CD4-positive, alpha-beta T cell (primary cell): ENCODE measurements at regions not wholly inside any gene's neighbourhood (a gene's known extent, or its start where the extent isn't known, plus 50 kb on each side); places are given as distances from the start of the nearest gene placed in this dataset.

Source experiments
- ATAC-seq: fragments of 200-7000 bp; cut with Tn5 transposase; one replicate; pipeline ENCODE4 v1.10.0; 2022; ENCODE audit warnings: mild to moderate bottlenecking; ENCODE audit not compliant: poor library complexity
- CTCF ChIA-PET: fragments of 350-600 bp; sonication (Branson Sonifier 250); formaldehyde crosslinking; loops from one replicate; lab custom pipeline; 2021; ENCODE audit warnings: antibody characterized with exemption, inconsistent platforms; lab: Charles Lee
- POLR2A ChIA-PET: fragments of 350-600 bp; sonication (Branson Sonifier 250); formaldehyde crosslinking; loops from one replicate; lab custom pipeline; 2021; ENCODE audit warnings: antibody characterized with exemption, inconsistent platforms; lab: Charles Lee
- DNase-seq, 14 experiments: peaks; one replicate each; pipeline ENCODE4 v3.0.0-alpha.2; 2013 to 2020; ENCODE audit warnings: mixed read lengths in 2 of 14
- H3K27ac ChIP-seq, 2 donors: one replicate each; pipeline versions ENCODE4 v1.5.1 to v1.7.0; 2013; ENCODE audit warnings: low read length in 2 of 2, low read depth in 1 of 2, mild to moderate bottlenecking in 1 of 2
- H3K27me3 ChIP-seq, 2 experiments: 1 replicate in 1 of 2; 2 replicates in 1 of 2; pipeline versions ENCODE4 v1.6.1 to v1.7.0; 2013; ENCODE audit warnings: low read length in 2 of 2, control low read depth in 1 of 2, mild to moderate bottlenecking in 1 of 2, moderate library complexity in 1 of 2; ENCODE audit not compliant: insufficient read depth in 2 of 2, control insufficient read depth in 1 of 2
- H3K36me3 ChIP-seq: one replicate; pipeline ENCODE4 v1.6.1; 2013; ENCODE audit warnings: low read length, control low read depth; ENCODE audit not compliant: insufficient read depth
- H3K4me1 ChIP-seq: one replicate; pipeline ENCODE4 v1.6.1; 2013; ENCODE audit warnings: low read length, control low read depth; ENCODE audit not compliant: insufficient read depth
- H3K4me3 ChIP-seq: one replicate; pipeline ENCODE4 v1.5.1; 2013; ENCODE audit warnings: mild to moderate bottlenecking, low read length, moderate library complexity
- H3K9me3 ChIP-seq, 2 experiments: 1 replicate in 1 of 2; 2 replicates in 1 of 2; pipeline versions ENCODE4 v1.6.1 to v1.7.0; 2013; ENCODE audit warnings: low read length in 2 of 2, mild to moderate bottlenecking in 2 of 2, control low read depth in 1 of 2, moderate library complexity in 1 of 2; ENCODE audit not compliant: control insufficient read depth in 1 of 2, insufficient read depth in 1 of 2
- H3K27ac Mint-ChIP-seq: one replicate; pipeline ENCODE4 v1.8.0; 2020; ENCODE audit warnings: mixed read lengths
- H3K27me3 Mint-ChIP-seq: one replicate; pipeline ENCODE4 v1.8.0; 2021; ENCODE audit warnings: mixed read lengths
- H3K36me3 Mint-ChIP-seq: one replicate; pipeline ENCODE4 v1.8.0; 2021; ENCODE audit warnings: low read depth, mixed read lengths
- H3K4me1 Mint-ChIP-seq: one replicate; pipeline ENCODE4 v1.8.0; 2021; ENCODE audit warnings: low read depth, mixed read lengths
- H3K4me3 Mint-ChIP-seq: one replicate; pipeline ENCODE4 v1.8.0; 2020; ENCODE audit warnings: mild to moderate bottlenecking, mixed read lengths
- H3K9me3 Mint-ChIP-seq: one replicate; pipeline ENCODE4 v1.8.0; 2020; ENCODE audit warnings: mixed read lengths
- CTCF ChIP-seq: fragments of 200-600 bp; IDR thresholded peaks from one replicate; pipeline ENCODE4 v1.8.0; 2022; ENCODE audit warnings: antibody characterized with exemption, mild to moderate bottlenecking
- intact Hi-C, 2 experiments: fragments of 100-400 bp; cut with DNase I in 1 of 2; cut with micrococcal nuclease in 1 of 2; formaldehyde crosslinking; loops; one replicate each; pipeline versions ENCODE4 v1.15.1 to v1.9.0; 2023 to 2025; cut with DNase I, micrococcal nuclease

- no peak overlapping the region for H3K27ac ChIP-seq
- TF ChIP-seq CTCF: no peak
- no peak overlapping the region for H3K4me3 Mint-ChIP-seq
- no peaks in the 10 kb centered on the region for H3K36me3 ChIP-seq
- H3K9me3 Mint-ChIP-seq: no peaks in the 10 kb centered on the region
- intact Hi-C loops: no loop called here
- no peak overlapping the region for H3K4me3 ChIP-seq
- H3K36me3 Mint-ChIP-seq: no peaks in the 10 kb centered on the region
- ATAC-seq (no peak), DNase-seq (no peak)
- ChIA-PET CTCF (no interaction called here), POLR2A (no interaction called here)
- no peaks in the 10 kb centered on the region for H3K27me3 Mint-ChIP-seq
- H3K27ac Mint-ChIP-seq: no peak overlapping the region
- no peaks in the 10 kb centered on the region for H3K27me3 ChIP-seq
- H3K4me1 ChIP-seq: no peaks in the 10 kb centered on the region
- H3K9me3 ChIP-seq: no peaks in the 10 kb centered on the region
- H3K4me1 Mint-ChIP-seq: no peaks in the 10 kb centered on the region
Measured at GRCh38 chr16:72278301-72278700, 106.3 kb upstream of the PMFBP1 start.

GRCh38 chr16:72277749-72278148, 105.8 kb upstream of the PMFBP1 start:
- ATAC-seq: no peak
- Mint-ChIP-seq H3K4me1 (no peaks in the 10 kb centered on the region), H3K27me3 (no peaks in the 10 kb centered on the region), H3K9me3 (no peaks in the 10 kb centered on the region), H3K27ac (no peak overlapping the region), H3K36me3 (no peaks in the 10 kb centered on the region), H3K4me3 (no peak overlapping the region)
- DNase-seq: no peak
- Histone ChIP-seq H3K4me1 (no peaks in the 10 kb centered on the region), H3K27ac (no peak overlapping the region), H3K36me3 (no peaks in the 10 kb centered on the region), H3K27me3 (no peaks in the 10 kb centered on the region), H3K9me3 (no peaks in the 10 kb centered on the region), H3K4me3 (no peak overlapping the region)
- no peak for TF ChIP-seq CTCF
- CTCF ChIA-PET: no interaction called here
- intact Hi-C loops: no loop called here
- POLR2A ChIA-PET: no interaction called here

- no peak overlapping the region for H3K4me3 ChIP-seq
- H3K27ac ChIP-seq: no peak overlapping the region
- intact Hi-C loops: no loop called here
- H3K36me3 ChIP-seq: no peaks in the 10 kb centered on the region
- no peaks in the 10 kb centered on the region for H3K27me3 ChIP-seq
- H3K4me1 Mint-ChIP-seq: no peaks in the 10 kb centered on the region
- no peak overlapping the region for H3K27ac Mint-ChIP-seq
- CTCF ChIA-PET: no interaction called here
- no peaks in the 10 kb centered on the region for H3K27me3 Mint-ChIP-seq
- POLR2A ChIA-PET: no interaction called here
- ATAC-seq: no peak
- H3K9me3 Mint-ChIP-seq: no peaks in the 10 kb centered on the region
- H3K4me3 Mint-ChIP-seq: no peak overlapping the region
- no peaks in the 10 kb centered on the region for H3K9me3 ChIP-seq
- H3K36me3 Mint-ChIP-seq: no peaks in the 10 kb centered on the region
- DNase-seq: no peak
- no peak for TF ChIP-seq CTCF
- no peaks in the 10 kb centered on the region for H3K4me1 ChIP-seq
Measured at GRCh38 chr16:72271699-72272240, 99.8 kb upstream of the PMFBP1 start.
